ENCODE measurements at regions not wholly inside any gene's neighbourhood (a gene's known extent, or its start where the extent isn't known, plus 50 kb on each side); places are given as distances from the start of the nearest gene placed in this dataset.
A peak's percentile ranks its signal among the peaks of the same experiment; 100 is the strongest.

- no peak for TF ChIP-seq CTCF (conservative IDR thresholded peaks at IDR 0.05)
- H3K9me3 Mint-ChIP-seq: no peaks in the 10 kb centered on the region
- H3K36me3 Mint-ChIP-seq: no peaks in the 10 kb centered on the region
- no peak overlapping the region for H3K4me3 Mint-ChIP-seq
- no peaks in the 10 kb centered on the region for H3K4me1 Mint-ChIP-seq (ENCODE audit: unreplicated experiment)
- DNase-seq (ENCODE audit: extremely low spot score, unreplicated experiment): no peak
- peaks cover 40% of the 10 kb centered on the region for H3K27me3 Mint-ChIP-seq
- no peak overlapping the region for H3K27ac Mint-ChIP-seq
Measured at GRCh38 chr20:20875716-20876115, 163.3 kb upstream of the RALGAPA2 start.

GRCh38 chr20:20872428-20872827, 160.0 kb upstream of the RALGAPA2 start:
- no peak for DNase-seq (ENCODE audit: extremely low spot score, unreplicated experiment)
- H3K9me3 Mint-ChIP-seq: no peaks in the 10 kb centered on the region
- H3K27me3 Mint-ChIP-seq: peaks cover 46% of the 10 kb centered on the region
- no peaks in the 10 kb centered on the region for H3K36me3 Mint-ChIP-seq
- no peaks in the 10 kb centered on the region for H3K4me1 Mint-ChIP-seq (ENCODE audit: unreplicated experiment)
- H3K4me3 Mint-ChIP-seq: no peak overlapping the region
- TF ChIP-seq CTCF (conservative IDR thresholded peaks at IDR 0.05): no peak
- H3K27ac Mint-ChIP-seq: no peak overlapping the region

- Mint-ChIP-seq H3K36me3 (no peaks in the 10 kb centered on the region), H3K9me3 (no peaks in the 10 kb centered on the region), H3K4me1 (ENCODE audit: unreplicated experiment) (no peaks in the 10 kb centered on the region), H3K4me3 (no peak overlapping the region), H3K27ac (no peak overlapping the region), H3K27me3 (peaks cover 33% of the 10 kb centered on the region)
- DNase-seq (ENCODE audit: extremely low spot score, unreplicated experiment): no peak
- TF ChIP-seq CTCF (conservative IDR thresholded peaks at IDR 0.05): no peak
Measured at GRCh38 chr20:20869161-20869775, 156.8 kb upstream of the RALGAPA2 start.

GRCh38 chr20:20864351-20865096, 152.1 kb upstream of the RALGAPA2 start:
- peaks cover 47% of the 10 kb centered on the region for H3K27me3 Mint-ChIP-seq
- DNase-seq (ENCODE audit: extremely low spot score, unreplicated experiment): no peak
- H3K36me3 Mint-ChIP-seq: no peaks in the 10 kb centered on the region

GRCh38 chr20:20860078-20860806, 147.8 kb upstream of the RALGAPA2 start:
- H3K27ac Mint-ChIP-seq: no peak overlapping the region
- no peaks in the 10 kb centered on the region for H3K36me3 Mint-ChIP-seq
- no peaks in the 10 kb centered on the region for H3K9me3 Mint-ChIP-seq
- H3K4me1 Mint-ChIP-seq (ENCODE audit: unreplicated experiment): no peaks in the 10 kb centered on the region
- H3K27me3 Mint-ChIP-seq: peaks cover 57% of the 10 kb centered on the region
- DNase-seq (ENCODE audit: extremely low spot score, unreplicated experiment): peak; percentile 94
- no peak overlapping the region for H3K4me3 Mint-ChIP-seq
- peak; percentile 98 for TF ChIP-seq CTCF (conservative IDR thresholded peaks at IDR 0.05)

More at GRCh38 chr20:20864351-20865096, 152.1 kb upstream of the RALGAPA2 start:
- Mint-ChIP-seq H3K27ac (no peak overlapping the region), H3K4me3 (no peak overlapping the region), H3K9me3 (no peaks in the 10 kb centered on the region), H3K4me1 (ENCODE audit: unreplicated experiment) (no peaks in the 10 kb centered on the region)
- peak; percentile 69 for TF ChIP-seq CTCF (conservative IDR thresholded peaks at IDR 0.05)
